Fibroblast of upper back skin (primary cell): ENCODE measurements at regions not wholly inside any gene's neighbourhood (a gene's known extent, or its start where the extent isn't known, plus 50 kb on each side); places are given as distances from the start of the nearest gene placed in this dataset.
"Not testable (repeated sequence)": the region's sequence is repeated elsewhere in the genome, so short reads cannot be mapped to it uniquely, and the experiment has no call there.

Experiments used
- DNase-seq: peaks from one replicate; pipeline ENCODE4 v3.0.0-alpha.2; 2013

- DNase-seq: not testable (repeated sequence)
These were observed 225.8 kb upstream of the MSX2 start for GRCh38 chr5:174498575-174498974.

DNA sequence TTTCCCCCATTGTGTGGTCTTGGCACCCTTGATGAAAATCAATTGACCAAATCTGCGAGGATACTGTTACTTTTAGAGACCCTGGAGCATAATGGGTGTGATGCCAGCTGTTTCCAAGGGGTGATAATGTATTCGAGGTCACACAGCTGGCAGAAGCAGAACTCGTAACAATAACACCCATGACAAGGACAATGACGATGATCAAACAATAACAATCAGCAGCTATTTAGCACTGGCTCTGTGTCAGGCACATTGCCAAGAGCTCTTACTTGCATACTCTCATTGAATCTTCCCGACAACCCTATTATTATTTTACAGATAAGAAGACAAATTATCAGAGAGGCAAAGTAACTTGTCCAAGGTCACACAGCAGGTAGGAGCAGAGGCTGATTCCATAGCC, 223.7 kb upstream of the MSX2 start:
- DNase-seq: no peak

DNA sequence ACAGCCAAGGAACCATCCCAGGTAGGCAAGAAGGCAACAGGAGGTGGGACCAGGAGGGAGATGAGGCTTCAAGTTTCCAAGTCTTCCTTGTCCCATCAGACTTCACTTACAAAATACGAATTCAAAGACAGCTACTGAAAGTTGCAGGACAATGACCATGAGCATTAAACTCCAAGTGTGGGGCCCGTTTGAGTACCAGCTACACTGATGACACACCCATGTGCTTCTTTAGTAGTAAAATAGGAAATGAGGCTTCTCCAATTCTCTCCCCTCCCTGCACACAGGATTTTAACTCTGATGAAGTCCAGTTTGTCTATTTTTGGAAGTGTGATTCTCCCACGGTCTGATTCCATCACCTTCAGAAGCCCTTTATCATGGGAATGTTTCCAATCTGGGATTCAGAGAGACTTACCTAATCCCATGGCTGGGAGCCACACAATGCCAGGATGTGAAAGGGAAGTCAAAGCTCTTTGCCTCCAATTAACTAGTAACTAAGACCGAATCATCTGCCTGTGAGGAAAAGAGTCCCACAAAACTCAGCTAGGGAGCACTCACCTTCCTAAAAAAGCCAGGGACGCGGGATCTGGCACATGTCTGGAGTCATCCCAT, 222.8 kb upstream of the MSX2 start:
- peak; percentile 7 for DNase-seq

GRCh38 chr5:174503086-174503460, 221.3 kb upstream of the MSX2 start:
- DNase-seq: no peak

- DNase-seq: peak; percentile 59
These were observed 220.7 kb upstream of the MSX2 start for GRCh38 chr5:174503461-174504265.

DNA sequence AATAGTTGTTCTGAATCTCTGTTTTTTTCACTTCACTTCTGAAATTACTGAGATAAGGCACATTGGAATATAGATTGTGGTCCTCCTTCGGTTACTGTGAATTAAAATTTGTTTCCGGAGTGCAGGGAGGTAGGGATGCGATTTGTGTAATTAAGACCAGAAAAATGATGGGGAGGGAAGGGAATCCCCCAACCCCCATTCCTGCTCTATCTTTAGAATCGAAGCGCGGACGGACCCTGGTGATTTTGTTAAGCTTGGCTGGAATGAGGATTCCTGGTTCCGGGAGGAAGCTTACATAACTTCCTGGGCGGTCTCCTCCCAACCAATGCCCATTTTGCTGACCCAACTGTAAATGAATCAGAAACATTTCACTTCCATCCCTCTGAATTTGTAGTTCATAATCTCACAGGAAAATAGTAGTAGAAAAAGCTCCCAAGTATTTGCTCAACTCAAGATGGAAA, 220.1 kb upstream of the MSX2 start:
- DNase-seq: no peak

GRCh38 chr5:174505621-174506020, 218.8 kb upstream of the MSX2 start:
- DNase-seq: peak; percentile 19

DNA sequence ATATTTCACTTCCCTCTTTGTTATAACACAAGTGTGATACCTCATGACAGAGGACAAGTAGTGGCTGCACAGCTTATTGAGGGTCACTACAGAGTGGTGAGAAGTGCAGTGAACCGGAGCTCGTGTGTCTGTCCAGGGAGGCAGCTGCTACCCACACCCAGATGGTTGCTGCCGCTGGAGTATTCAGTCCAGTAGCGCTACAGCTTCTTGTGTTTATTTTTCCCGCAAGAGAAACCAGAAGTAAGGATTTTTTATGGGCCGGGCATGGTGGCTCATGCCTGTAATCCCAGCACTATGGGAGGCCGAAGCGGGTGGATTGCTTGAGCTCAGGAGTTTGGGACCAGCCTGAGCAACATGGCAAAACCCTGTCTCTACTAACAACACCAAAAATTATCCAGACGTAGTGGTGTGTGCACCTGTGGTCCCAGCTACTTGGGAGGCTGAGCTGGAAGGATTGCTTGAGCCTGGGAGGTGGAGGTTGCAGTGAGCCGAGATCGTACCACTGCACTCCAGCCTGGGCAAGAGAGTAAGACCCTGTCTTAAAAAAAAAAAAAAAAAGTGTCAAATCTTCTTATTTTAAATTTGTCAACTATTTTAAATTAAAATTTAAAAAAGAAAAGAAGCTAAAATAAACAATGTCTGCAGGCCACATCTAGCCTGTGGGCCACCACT, 213.5 kb upstream of the MSX2 start:
- DNase-seq: not testable (repeated sequence)

GRCh38 chr5:174511714-174512253, 212.6 kb upstream of the MSX2 start:
- DNase-seq: no peak

DNA sequence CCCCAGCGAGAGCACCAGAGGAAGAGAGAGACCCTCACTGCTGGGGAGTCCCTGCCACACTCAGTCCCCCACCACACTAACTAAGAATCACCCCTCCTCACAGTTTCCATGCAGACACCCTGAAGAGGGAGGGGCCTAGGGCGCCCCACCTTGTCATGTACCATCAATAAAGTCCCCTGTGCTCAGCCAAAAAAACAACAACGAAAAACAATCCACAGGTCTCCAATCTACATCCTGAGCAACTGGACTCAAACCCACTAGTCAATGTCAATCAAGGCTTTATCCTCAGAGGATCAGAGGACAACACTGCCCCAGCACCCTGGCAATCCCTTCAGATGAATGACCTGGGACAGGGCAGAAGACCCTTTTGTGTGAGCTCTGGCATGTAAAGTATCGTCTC, 210.1 kb upstream of the MSX2 start:
- DNase-seq: no peak

GRCh38 chr5:174514983-174515394, 209.4 kb upstream of the MSX2 start:
- no peak for DNase-seq

DNA sequence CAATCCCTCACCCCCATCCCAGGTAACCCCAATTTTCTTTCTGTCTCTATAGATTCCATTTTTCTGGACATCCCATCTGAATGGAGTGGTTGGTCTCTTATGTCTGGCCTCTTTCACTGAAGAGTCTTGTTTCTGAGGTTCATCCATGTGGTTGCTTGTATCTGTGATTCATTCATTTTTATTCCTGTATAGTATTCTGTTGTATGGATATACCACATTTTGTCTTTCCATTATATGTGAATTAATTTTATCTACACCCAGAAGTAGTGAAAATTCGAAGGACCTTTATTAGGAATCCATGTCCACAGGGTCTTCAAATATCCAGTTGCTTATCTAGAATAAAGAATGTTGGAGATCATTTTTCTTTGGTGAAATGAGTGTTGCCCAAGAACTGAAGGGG, 207.6 kb upstream of the MSX2 start:
- DNase-seq: no peak

GRCh38 chr5:174518512-174518911, 205.9 kb upstream of the MSX2 start:
- peak; percentile 49 for DNase-seq

- DNase-seq: no peak
These were observed 203.7 kb upstream of the MSX2 start for GRCh38 chr5:174520420-174521396.

DNA sequence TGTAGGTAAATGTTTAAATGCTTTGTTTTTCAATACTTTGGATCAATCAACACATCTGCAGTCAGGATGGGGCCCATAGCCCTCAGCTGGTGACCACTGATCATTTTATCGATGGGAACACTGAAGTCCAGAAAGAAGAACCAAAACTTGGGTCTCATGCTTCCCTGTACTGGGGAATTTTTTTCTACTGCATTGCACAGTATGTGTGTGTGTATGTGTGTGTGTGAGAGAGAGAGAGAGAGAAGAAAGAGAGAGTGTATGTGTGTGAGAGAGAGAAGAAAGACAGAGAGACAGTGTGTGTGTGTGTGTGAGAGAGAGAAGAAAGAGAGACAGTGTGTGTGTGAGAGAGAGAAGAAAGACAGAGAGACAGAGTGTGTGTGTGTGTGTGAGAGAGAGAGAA, 202.9 kb upstream of the MSX2 start:
- no peak for DNase-seq

DNA sequence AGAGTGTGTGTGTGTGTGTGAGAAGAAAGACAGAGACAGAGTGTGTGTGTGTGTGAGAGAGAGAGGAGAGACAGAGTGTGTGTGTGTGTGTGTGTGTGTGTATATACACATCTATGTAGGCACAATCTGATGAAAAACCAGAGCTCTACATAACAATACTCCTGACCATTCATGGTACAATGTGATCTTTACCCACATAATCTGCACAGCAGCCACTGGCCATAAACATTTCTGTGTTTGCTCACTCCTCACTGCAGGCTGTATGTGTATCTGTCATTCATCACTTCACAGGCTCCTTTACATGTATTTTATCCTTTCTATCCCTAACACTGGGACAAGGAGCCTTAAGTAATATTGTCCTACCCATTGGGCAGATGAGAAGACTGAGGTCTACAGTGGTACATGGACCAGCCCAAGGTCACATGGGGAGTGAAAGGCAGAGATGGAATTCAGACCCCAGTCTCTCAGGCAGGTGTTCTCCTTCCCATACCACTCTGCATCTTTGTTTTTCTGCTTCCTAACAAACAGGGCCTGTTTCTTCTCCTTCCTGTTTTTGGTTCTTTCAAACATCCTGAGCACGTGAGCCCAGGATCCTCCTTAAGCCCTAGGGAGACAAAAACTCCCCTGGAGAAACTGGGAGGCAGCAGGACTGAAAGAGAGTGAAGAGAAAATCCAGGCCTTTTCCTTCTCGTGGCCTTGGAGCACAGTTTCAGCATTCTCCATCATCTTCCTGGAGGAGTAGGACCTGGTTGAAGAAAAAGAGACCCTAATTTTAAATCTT, 201.7 kb upstream of the MSX2 start:
- no peak for DNase-seq

GRCh38 chr5:174523311-174524071, 200.9 kb upstream of the MSX2 start:
- DNase-seq: no peak

DNA sequence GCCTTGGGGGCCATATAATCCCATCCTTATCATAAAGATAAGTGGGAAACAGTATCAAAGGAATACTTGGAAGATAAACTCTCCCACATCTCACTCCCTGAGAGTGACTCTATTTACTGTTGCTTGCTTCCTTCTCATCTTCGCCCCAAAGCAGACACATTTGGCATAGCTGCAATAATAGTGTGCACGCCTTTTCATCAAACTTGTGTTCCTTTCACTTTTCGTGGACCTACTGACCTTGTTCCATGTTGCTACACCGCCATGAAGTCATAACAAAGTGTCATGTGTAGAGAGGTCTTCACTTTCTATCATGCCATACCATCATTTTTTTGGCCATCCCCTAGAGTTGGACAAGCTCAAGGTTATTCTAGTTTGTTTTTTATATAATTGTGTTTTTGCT, 200.0 kb upstream of the MSX2 start:
- DNase-seq: no peak

- no peak for DNase-seq
These were observed 198.2 kb upstream of the MSX2 start for GRCh38 chr5:174526177-174526576.

- no peak for DNase-seq
These were observed 196.4 kb upstream of the MSX2 start for GRCh38 chr5:174527916-174528540.
